ENCODE measurements at regions not wholly inside any gene's neighbourhood (a gene's known extent, or its start where the extent isn't known, plus 50 kb on each side); places are given as distances from the start of the nearest gene placed in this dataset.

GRCh38 chr7:52254396-52255010 lies 780.9 kb upstream of the POM121L12 start:
- Histone ChIP-seq H3K36me3 (no peaks in the 10 kb centered on the region), H3K4me3 (no peak overlapping the region), H3K27ac (no peak overlapping the region), H3K27me3 (replicated peaks; ENCODE audit: insufficient read depth) (no peaks in the 10 kb centered on the region), H3K9me3 (no peaks in the 10 kb centered on the region), H3K4me1 (ENCODE audit: control insufficient read depth in 1 of 2, low read depth in 2 of 2) (no peaks in the 10 kb centered on the region)
- TF ChIP-seq CTCF (IDR thresholded peaks at IDR 0.05): no peak
- ATAC-seq (ENCODE audit: insufficient number of reproducible peaks, low FRiP score, low read depth) (no peak), DNase-seq (ENCODE audit: low spot score) (no peak)

GRCh38 chr7:52253953-52254352 lies 781.5 kb upstream of the POM121L12 start:
- Histone ChIP-seq H3K4me1 (ENCODE audit: control insufficient read depth in 1 of 2, low read depth in 2 of 2) (no peaks in the 10 kb centered on the region), H3K27me3 (replicated peaks; ENCODE audit: insufficient read depth) (no peaks in the 10 kb centered on the region), H3K27ac (no peak overlapping the region), H3K36me3 (no peaks in the 10 kb centered on the region), H3K4me3 (no peak overlapping the region), H3K9me3 (no peaks in the 10 kb centered on the region)
- ATAC-seq (ENCODE audit: insufficient number of reproducible peaks, low FRiP score, low read depth) (no peak), DNase-seq (ENCODE audit: low spot score) (no peak)
- no peak for TF ChIP-seq CTCF (IDR thresholded peaks at IDR 0.05)

DNA sequence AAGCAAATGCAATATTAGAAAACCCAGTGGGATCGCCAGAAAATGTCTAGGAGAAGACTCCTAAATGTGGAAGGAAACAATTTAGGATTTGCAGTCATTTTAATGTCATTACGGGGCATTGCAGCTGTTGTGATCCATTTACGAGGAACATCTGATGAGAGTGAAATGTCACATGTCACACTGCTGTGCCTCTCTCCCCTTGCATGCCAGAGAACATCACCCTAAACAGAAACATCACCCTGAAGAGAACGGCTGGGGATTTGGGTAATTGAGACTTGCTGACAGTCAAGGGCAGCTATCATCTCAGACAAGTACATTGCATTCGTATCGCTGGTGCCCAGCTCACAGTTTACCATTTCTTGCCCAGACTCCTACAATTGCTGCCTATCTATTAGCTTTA lies 785.7 kb upstream of the POM121L12 start:
- H3K36me3 ChIP-seq: no peaks in the 10 kb centered on the region
- DNase-seq (ENCODE audit: low spot score): no peak
- no peak for TF ChIP-seq CTCF (IDR thresholded peaks at IDR 0.05)

DNA sequence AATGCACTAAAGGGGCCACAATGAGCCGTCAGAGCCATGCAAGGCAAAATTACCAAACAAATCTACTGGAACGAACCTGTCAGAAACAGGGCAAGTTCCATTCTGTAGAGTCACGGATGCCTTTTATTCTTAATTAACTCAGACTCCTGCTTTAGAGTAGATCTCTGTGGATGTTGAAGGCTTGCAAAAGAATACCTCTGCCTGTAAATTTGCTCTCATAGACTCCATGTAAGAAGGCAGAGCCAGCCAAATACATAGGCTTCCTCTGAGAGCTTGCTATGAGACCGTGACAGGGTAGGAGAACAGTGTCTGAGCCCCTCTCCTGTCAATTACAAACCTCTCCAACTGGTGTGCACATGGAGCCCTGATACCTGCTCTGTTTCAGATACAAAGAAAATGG lies 787.9 kb upstream of the POM121L12 start:
- no peak for TF ChIP-seq CTCF (IDR thresholded peaks at IDR 0.05)
- H3K4me1 ChIP-seq (ENCODE audit: control insufficient read depth in 1 of 2, low read depth in 2 of 2): no peaks in the 10 kb centered on the region
- no peaks in the 10 kb centered on the region for H3K9me3 ChIP-seq
- no peak overlapping the region for H3K27ac ChIP-seq
- H3K27me3 ChIP-seq (replicated peaks; ENCODE audit: insufficient read depth): no peaks in the 10 kb centered on the region
- H3K4me3 ChIP-seq: no peak overlapping the region
- no peak for DNase-seq (ENCODE audit: low spot score)
- H3K36me3 ChIP-seq: no peaks in the 10 kb centered on the region
- ATAC-seq (ENCODE audit: insufficient number of reproducible peaks, low FRiP score, low read depth): no peak

More for the DNA sequence above, 785.7 kb upstream of the POM121L12 start:
- Histone ChIP-seq H3K27me3 (replicated peaks; ENCODE audit: insufficient read depth) (no peaks in the 10 kb centered on the region), H3K9me3 (no peaks in the 10 kb centered on the region), H3K4me1 (ENCODE audit: control insufficient read depth in 1 of 2, low read depth in 2 of 2) (no peaks in the 10 kb centered on the region), H3K27ac (no peak overlapping the region), H3K4me3 (no peak overlapping the region)
- no peak for ATAC-seq (ENCODE audit: insufficient number of reproducible peaks, low FRiP score, low read depth)

GRCh38 chr7:52243685-52244084 lies 791.7 kb upstream of the POM121L12 start:
- Histone ChIP-seq H3K27me3 (replicated peaks; ENCODE audit: insufficient read depth) (no peaks in the 10 kb centered on the region), H3K36me3 (no peaks in the 10 kb centered on the region), H3K4me3 (no peak overlapping the region), H3K27ac (no peak overlapping the region), H3K4me1 (ENCODE audit: control insufficient read depth in 1 of 2, low read depth in 2 of 2) (no peaks in the 10 kb centered on the region), H3K9me3 (no peaks in the 10 kb centered on the region)
- DNase-seq (ENCODE audit: low spot score) (no peak), ATAC-seq (ENCODE audit: insufficient number of reproducible peaks, low FRiP score, low read depth) (no peak)
- TF ChIP-seq CTCF (IDR thresholded peaks at IDR 0.05): no peak
